C4-2B (cell line): ENCODE measurements at regions not wholly inside any gene's neighbourhood (a gene's known extent, or its start where the extent isn't known, plus 50 kb on each side); places are given as distances from the start of the nearest gene placed in this dataset.

Experiments
- H3K27ac ChIP-seq: fragments of 450-650 bp; 2 replicates; pipeline ENCODE4 v1.5.1; 2017
- ZFX ChIP-seq: fragments of 450-650 bp; IDR thresholded peaks from 2 replicates; pipeline ENCODE4 v1.6.1; 2017
- TF ChIP-seq, protein P1 (sequence below): fragments of 450-650 bp; conservative IDR thresholded peaks from 2 replicates; pipeline ENCODE4 v1.5.1; 2017; ENCODE audit warnings: mild to moderate bottlenecking

DNA sequence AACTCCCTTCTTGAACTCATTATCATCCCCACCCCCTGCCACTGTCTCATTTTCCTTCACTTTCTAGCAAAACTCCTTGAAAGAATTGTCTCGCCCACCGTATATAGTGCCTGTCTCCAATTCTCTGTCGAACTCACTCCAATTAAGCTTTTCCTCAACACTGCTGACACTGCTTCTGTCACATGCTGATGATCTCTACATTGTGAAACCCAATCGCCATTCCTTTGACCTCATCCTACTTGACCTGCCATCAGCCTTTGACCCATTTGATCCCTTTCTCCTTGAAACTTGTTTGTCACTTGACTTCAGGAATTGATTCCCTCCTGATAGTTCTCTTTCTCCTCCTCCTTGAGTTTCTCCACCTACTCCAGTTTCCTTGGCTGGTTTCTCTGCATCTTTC is 54.8 kb downstream of the CCDC71L start:
- TF ChIP-seq, protein P1, sequence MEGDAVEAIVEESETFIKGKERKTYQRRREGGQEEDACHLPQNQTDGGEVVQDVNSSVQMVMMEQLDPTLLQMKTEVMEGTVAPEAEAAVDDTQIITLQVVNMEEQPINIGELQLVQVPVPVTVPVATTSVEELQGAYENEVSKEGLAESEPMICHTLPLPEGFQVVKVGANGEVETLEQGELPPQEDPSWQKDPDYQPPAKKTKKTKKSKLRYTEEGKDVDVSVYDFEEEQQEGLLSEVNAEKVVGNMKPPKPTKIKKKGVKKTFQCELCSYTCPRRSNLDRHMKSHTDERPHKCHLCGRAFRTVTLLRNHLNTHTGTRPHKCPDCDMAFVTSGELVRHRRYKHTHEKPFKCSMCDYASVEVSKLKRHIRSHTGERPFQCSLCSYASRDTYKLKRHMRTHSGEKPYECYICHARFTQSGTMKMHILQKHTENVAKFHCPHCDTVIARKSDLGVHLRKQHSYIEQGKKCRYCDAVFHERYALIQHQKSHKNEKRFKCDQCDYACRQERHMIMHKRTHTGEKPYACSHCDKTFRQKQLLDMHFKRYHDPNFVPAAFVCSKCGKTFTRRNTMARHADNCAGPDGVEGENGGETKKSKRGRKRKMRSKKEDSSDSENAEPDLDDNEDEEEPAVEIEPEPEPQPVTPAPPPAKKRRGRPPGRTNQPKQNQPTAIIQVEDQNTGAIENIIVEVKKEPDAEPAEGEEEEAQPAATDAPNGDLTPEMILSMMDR: no peak
- TF ChIP-seq ZFX: no peak
- no peak overlapping the region for H3K27ac ChIP-seq

DNA sequence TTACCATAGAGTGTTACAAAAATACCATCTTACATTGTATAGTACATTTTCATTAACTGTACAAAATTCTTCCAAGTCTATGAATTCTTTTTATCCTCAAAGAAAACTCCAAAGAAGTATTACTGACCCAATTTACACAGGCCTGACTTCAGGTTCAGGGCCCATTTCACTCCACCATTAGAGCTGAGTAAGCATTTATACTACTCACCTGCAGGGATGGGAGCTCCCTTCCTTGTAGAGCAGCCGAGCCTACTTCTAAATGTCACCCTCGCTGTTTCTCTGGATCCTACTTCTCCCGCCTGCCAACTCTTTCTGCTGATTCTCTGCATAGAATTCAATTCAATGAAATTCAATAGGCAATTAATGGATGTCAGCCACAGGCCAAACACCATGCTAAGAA is 56.0 kb downstream of the CCDC71L start:
- TF ChIP-seq ZFX: no peak
- TF ChIP-seq, protein P1: no peak
- H3K27ac ChIP-seq: no peak overlapping the region

DNA sequence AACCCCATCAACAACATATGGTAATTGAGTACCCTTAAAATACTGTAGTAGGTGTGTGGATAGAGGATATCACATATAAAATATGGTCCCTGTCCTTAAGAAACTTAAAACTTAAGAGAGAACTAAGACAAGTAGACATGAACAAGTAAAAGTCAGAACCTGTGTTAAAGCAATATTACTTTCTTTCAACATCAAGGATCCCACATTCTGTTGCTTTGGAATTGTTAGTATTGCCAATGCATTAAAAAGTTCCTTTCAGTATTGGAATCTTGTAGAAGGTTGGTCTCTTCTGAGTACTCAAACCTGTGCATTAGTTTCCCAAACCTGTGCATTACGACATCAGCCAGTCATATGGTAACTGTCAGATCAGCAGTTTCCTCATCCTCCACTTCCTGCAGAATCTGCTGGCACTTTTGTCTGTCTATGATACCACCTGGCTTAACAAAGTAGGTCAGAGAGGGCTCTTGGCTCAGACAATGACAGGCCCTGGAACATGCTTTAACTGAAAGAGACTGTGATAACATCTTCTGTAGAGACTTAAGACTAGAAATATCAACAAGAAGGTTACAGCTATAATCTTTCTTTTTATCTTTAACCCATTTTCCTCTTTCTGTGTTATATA is 56.5 kb downstream of the CCDC71L start:
- no peak overlapping the region for H3K27ac ChIP-seq
- TF ChIP-seq, protein P1: no peak
- TF ChIP-seq ZFX: no peak

DNA sequence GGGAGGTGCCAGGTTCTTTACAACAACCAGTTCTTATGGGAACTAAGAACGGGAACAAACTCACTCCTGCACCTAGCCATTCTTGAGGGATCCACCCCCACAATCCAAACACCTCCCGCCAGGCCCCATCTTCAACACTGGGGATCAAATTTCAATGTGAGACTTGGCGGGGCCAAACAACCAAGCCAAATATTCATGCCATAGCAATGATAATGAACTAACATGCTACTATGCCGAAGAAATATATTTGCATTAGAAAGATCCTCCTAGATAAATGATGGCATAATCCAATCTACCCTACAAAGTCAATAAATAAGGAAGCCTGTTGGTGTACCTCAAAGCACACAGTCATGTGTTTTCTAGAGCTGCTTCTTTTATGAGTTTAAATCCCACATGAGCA is 57.6 kb downstream of the CCDC71L start:
- no peak for TF ChIP-seq ZFX
- TF ChIP-seq, protein P1: no peak
- H3K27ac ChIP-seq: no peak overlapping the region

- no peak overlapping the region for H3K27ac ChIP-seq
- TF ChIP-seq, protein P1: no peak
Measured at GRCh38 chr7:106602062-106602461, 58.9 kb downstream of the CCDC71L start.

- TF ChIP-seq, protein P1: no peak
- TF ChIP-seq ZFX: no peak
- no peak overlapping the region for H3K27ac ChIP-seq
Measured at GRCh38 chr7:106600569-106601373, 60.2 kb downstream of the CCDC71L start.

DNA sequence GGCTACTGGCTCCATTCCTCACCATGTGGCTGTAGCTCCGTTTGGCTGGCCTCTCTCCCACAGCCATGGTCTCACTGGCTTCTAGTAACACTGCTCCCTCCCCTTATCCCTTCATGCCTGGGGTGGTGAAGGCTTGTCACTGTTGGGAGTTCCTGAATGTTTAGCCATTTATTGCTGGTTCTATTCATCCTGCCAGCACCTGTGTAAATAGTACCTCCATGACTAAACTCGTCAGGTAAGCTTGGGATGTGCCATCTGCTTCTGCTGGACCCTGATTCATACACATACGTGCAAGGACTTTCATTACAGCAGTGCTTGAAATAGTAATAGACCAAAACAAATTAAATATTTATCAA is 61.6 kb downstream of the CCDC71L start:
- H3K27ac ChIP-seq: 0 out of 2 replicates have a peak overlapping the region, but pooled peaks have one; percentile 19
- TF ChIP-seq, protein P1: no peak
- TF ChIP-seq ZFX: no peak
